H9 (cell line): ENCODE measurements at regions not wholly inside any gene's neighbourhood (a gene's known extent, or its start where the extent isn't known, plus 50 kb on each side); places are given as distances from the start of the nearest gene placed in this dataset.

Experiments
- DNase-seq: peaks from one replicate; pipeline ENCODE4 v3.0.0-alpha.2; 2017
- H2AFZ ChIP-seq: one replicate; pipeline ENCODE4 v1.6.1; 2013; ENCODE audit warnings: mild to moderate bottlenecking, low read length, control low read depth, moderate library complexity
- H2AK5ac ChIP-seq: 2 replicates; pipeline ENCODE4 v1.6.1; 2013; ENCODE audit warnings: low read length, control low read depth, mixed read lengths; ENCODE audit not compliant: insufficient read length
- H2BK120ac ChIP-seq: one replicate; pipeline ENCODE4 v1.6.1; 2013; ENCODE audit warnings: low read depth, mild to moderate bottlenecking, low read length, control low read depth, inconsistent platforms; ENCODE audit not compliant: poor library complexity, severe bottlenecking
- H2BK12ac ChIP-seq: 2 replicates; pipeline ENCODE4 v1.6.1; 2013; ENCODE audit warnings: low read length, control low read depth, mixed read lengths, low read depth; ENCODE audit not compliant: insufficient read length
- H2BK15ac ChIP-seq: 2 replicates; pipeline ENCODE4 v1.6.1; 2013; ENCODE audit warnings: low read depth, low read length, control low read depth
- H2BK20ac ChIP-seq: one replicate; pipeline ENCODE4 v1.6.1; 2013; ENCODE audit warnings: low read depth, mild to moderate bottlenecking, low read length, control low read depth, inconsistent platforms; ENCODE audit not compliant: poor library complexity, severe bottlenecking
- H2BK5ac ChIP-seq: 2 replicates; pipeline ENCODE4 v1.6.1; 2013; ENCODE audit warnings: low read length, control low read depth, mixed read lengths; ENCODE audit not compliant: insufficient read length
- H3K14ac ChIP-seq: 2 replicates; pipeline ENCODE4 v1.6.1; 2013; ENCODE audit warnings: low read length, control low read depth; ENCODE audit not compliant: insufficient read depth
- H3K18ac ChIP-seq: 2 replicates; pipeline ENCODE4 v1.6.1; 2013; ENCODE audit warnings: low read depth, mild to moderate bottlenecking, mixed read lengths, low read length, control low read depth; ENCODE audit not compliant: insufficient read length
- H3K23ac ChIP-seq: 2 replicates; pipeline ENCODE4 v1.6.1; 2013; ENCODE audit warnings: low read length, control low read depth, mixed read lengths, low read depth; ENCODE audit not compliant: insufficient read length
- H3K23me2 ChIP-seq: 2 replicates; pipeline ENCODE4 v1.6.1; 2013; ENCODE audit warnings: low read depth, mild to moderate bottlenecking, mixed read lengths, low read length, control low read depth; ENCODE audit not compliant: insufficient read length, poor library complexity, severe bottlenecking
- H3K27ac ChIP-seq: 2 replicates; pipeline ENCODE4 v1.5.1; 2013; ENCODE audit warnings: low read length, control low read depth, mixed read lengths, low read depth; ENCODE audit not compliant: insufficient read length
- H3K27me3 ChIP-seq: 2 replicates; pipeline ENCODE4 v1.6.1; 2013; ENCODE audit warnings: low read length, control low read depth, inconsistent platforms; ENCODE audit not compliant: insufficient read depth
- H3K4ac ChIP-seq: 2 replicates; pipeline ENCODE4 v1.6.1; 2013; ENCODE audit warnings: low read depth, mild to moderate bottlenecking, control low read depth, inconsistent platforms, low read length, moderate library complexity
- H3K4me1 ChIP-seq: 2 replicates; pipeline ENCODE4 v1.6.1; 2013; ENCODE audit warnings: low read length, control low read depth, inconsistent platforms; ENCODE audit not compliant: insufficient read depth
- H3K4me2 ChIP-seq: 2 replicates; pipeline ENCODE4 v1.6.1; 2013; ENCODE audit warnings: low read length, control low read depth, mixed read lengths; ENCODE audit not compliant: insufficient read length, insufficient read depth
- H3K56ac ChIP-seq: 2 replicates; pipeline ENCODE4 v1.6.1; 2013; ENCODE audit warnings: low read depth, mild to moderate bottlenecking, mixed read lengths, low read length, control low read depth; ENCODE audit not compliant: insufficient read length
- H3K79me1 ChIP-seq: 2 replicates; pipeline ENCODE4 v1.6.1; 2013; ENCODE audit warnings: low read depth, mild to moderate bottlenecking, moderate library complexity, low read length, control low read depth, inconsistent platforms; ENCODE audit not compliant: insufficient read depth, poor library complexity, severe bottlenecking
- H3K79me2 ChIP-seq: 2 replicates; pipeline ENCODE4 v1.6.1; 2013; ENCODE audit warnings: low read length, control low read depth, inconsistent platforms; ENCODE audit not compliant: insufficient read depth
- H3K9ac ChIP-seq: 2 replicates; pipeline ENCODE4 v1.6.1; 2013; ENCODE audit warnings: low read length, control low read depth, mixed read lengths; ENCODE audit not compliant: insufficient read length; ENCODE audit errors: extremely low read depth
- H3K9me3 ChIP-seq: one replicate; pipeline ENCODE4 v1.6.1; 2013; ENCODE audit warnings: low read depth, low read length, inconsistent platforms; ENCODE audit not compliant: control insufficient read depth
- H3T11ph ChIP-seq: one replicate; pipeline ENCODE4 v1.6.1; 2013; ENCODE audit warnings: mild to moderate bottlenecking, low read length, control low read depth, inconsistent platforms
- H4K20me1 ChIP-seq: one replicate; pipeline ENCODE4 v1.6.1; 2013; ENCODE audit not compliant: control insufficient read depth, insufficient read length, insufficient read depth
- H4K5ac ChIP-seq: 2 replicates; pipeline ENCODE4 v1.6.1; 2013; ENCODE audit warnings: low read depth, mild to moderate bottlenecking, mixed read lengths, low read length, control low read depth; ENCODE audit not compliant: insufficient read length
- H4K8ac ChIP-seq: replicated peaks from 2 replicates; pipeline ENCODE4 v1.6.1; 2013; ENCODE audit warnings: low read length, control low read depth, mixed read lengths, low read depth; ENCODE audit not compliant: insufficient read length
- H4K91ac ChIP-seq: 2 replicates; pipeline ENCODE4 v1.6.1; 2013; ENCODE audit warnings: low read depth, mild to moderate bottlenecking, moderate library complexity, mixed read lengths, low read length, control low read depth; ENCODE audit not compliant: insufficient read length
- H3K27ac Mint-ChIP-seq, 3 experiments: 2 replicates in 2 of 3; 3 replicates in 1 of 3; pipeline ENCODE4 v1.8.0; 2020 to 2021; ENCODE audit warnings: mixed read lengths in 3 of 3, mild to moderate bottlenecking in 1 of 3, moderate library complexity in 1 of 3
- H3K27me3 Mint-ChIP-seq: 2 replicates; pipeline ENCODE4 v1.8.0; 2021; ENCODE audit warnings: low read depth, mild to moderate bottlenecking, moderate library complexity, mixed read lengths
- H3K36me3 Mint-ChIP-seq, 3 experiments: 2 replicates in 2 of 3; 3 replicates in 1 of 3; pipeline ENCODE4 v1.8.0; 2020 to 2021; ENCODE audit warnings: low read depth in 3 of 3, mixed read lengths in 3 of 3; ENCODE audit not compliant: insufficient read depth in 1 of 3
- H3K4me1 Mint-ChIP-seq, 2 experiments: 2 replicates each; pipeline ENCODE4 v1.8.0; 2020; ENCODE audit warnings: mixed read lengths in 2 of 2
- H3K4me3 Mint-ChIP-seq, 2 experiments: 2 replicates in 1 of 2; 3 replicates in 1 of 2; pipeline ENCODE4 v1.8.0; 2020 to 2021; ENCODE audit warnings: mild to moderate bottlenecking in 2 of 2, mixed read lengths in 2 of 2, moderate library complexity in 1 of 2
- H3K9me3 Mint-ChIP-seq, 2 experiments: 2 replicates in 1 of 2; 3 replicates in 1 of 2; pipeline ENCODE4 v1.8.0; 2020; ENCODE audit warnings: mild to moderate bottlenecking in 2 of 2, mixed read lengths in 2 of 2, moderate library complexity in 1 of 2
- CTCF ChIP-seq: fragments of 200-600 bp; sonication (generic); conservative IDR thresholded peaks from 3 replicates; pipeline ENCODE4 v1.8.0; 2021; ENCODE audit warnings: antibody characterized with exemption, mild to moderate bottlenecking
- WGBS: extraction: QIAGEN DNeasy Blood & Tissue Kit; methylation state at CpG from one replicate; pipeline ENCODE4 v1.1.7; 2013; ENCODE audit warnings: missing lambda C conversion rate, low lambda C conversion rate, mixed read lengths; ENCODE audit not compliant: insufficient read length; ENCODE audit errors: extremely low coverage; 5-methylcytosine and 5-hydroxymethylcytosine counted together

GRCh38 chrX:20399728-20400414 is 133.2 kb upstream of the RPS6KA3 start:
- Histone ChIP-seq H3T11ph (no peak overlapping the region), H4K91ac (no peak overlapping the region), H3K18ac (no peak overlapping the region), H3K4me1 (no peaks in the 10 kb centered on the region), H4K5ac (no peak overlapping the region), H3K4ac (no peak overlapping the region), H3K79me1 (no peaks in the 10 kb centered on the region), H2AFZ (no peak overlapping the region), H2AK5ac (no peak overlapping the region), H3K27ac (no peak overlapping the region), H4K8ac (no peak overlapping the region), H3K9me3 (peaks cover 18% of the 10 kb centered on the region), H3K23me2 (no peaks in the 10 kb centered on the region), H3K9ac (no peak overlapping the region), H3K4me2 (no peak overlapping the region), H2BK15ac (no peak overlapping the region), H2BK120ac (no peak overlapping the region), H3K14ac (no peak overlapping the region), H2BK12ac (no peak overlapping the region), H3K23ac (no peak overlapping the region), H2BK5ac (no peak overlapping the region), H4K20me1 (no peaks in the 10 kb centered on the region), H3K56ac (no peak overlapping the region), H3K79me2 (no peaks in the 10 kb centered on the region), H3K27me3 (no peaks in the 10 kb centered on the region), H2BK20ac (no peak overlapping the region)
- no peaks in the 10 kb centered on the region for H3K4me1 Mint-ChIP-seq
- no peak overlapping the region for H3K4me3 Mint-ChIP-seq
- H3K27me3 Mint-ChIP-seq: no peaks in the 10 kb centered on the region; the same call in 1 of the 2 replicates
- no peak overlapping the region for H3K27ac Mint-ChIP-seq
- peaks cover 48 to 50% of the 10 kb centered on the region in 2 experiments for H3K9me3 Mint-ChIP-seq
- H3K36me3 Mint-ChIP-seq: no peaks in the 10 kb centered on the region; a peak in 1 of 7 replicates
- no CpG with 5 or more reads among the region's 2 CpGs for WGBS
- TF ChIP-seq CTCF: no peak
- no peak for DNase-seq
